A673 (cell line): ENCODE measurements at regions not wholly inside any gene's neighbourhood (a gene's known extent, or its start where the extent isn't known, plus 50 kb on each side); places are given as distances from the start of the nearest gene placed in this dataset.

Experiments
- CTCF ChIP-seq: fragments of 300-800, 200-600 bp; sonication (generic); conservative IDR thresholded peaks from 2 replicates; pipeline ENCODE4 v1.5.1; 2017; ENCODE audit warnings: low read depth, mild to moderate bottlenecking, antibody characterized with exemption, low read length, moderate library complexity, mixed read lengths
- EZH2 ChIP-seq: fragments of 200-600 bp; sonication (generic); IDR thresholded peaks from 2 replicates; pipeline ENCODE4 v1.6.1; 2017; ENCODE audit warnings: borderline replicate concordance, low read depth, mild to moderate bottlenecking, mixed read lengths, antibody characterized with exemption, low read length; ENCODE audit not compliant: poor library complexity, severe bottlenecking

- no peak for TF ChIP-seq CTCF
- no peak for TF ChIP-seq EZH2
Observed at GRCh38 chr10:44045020-44045419, 339.9 kb downstream of the CXCL12 start.
